Hepatocyte (in vitro differentiated cells): ENCODE measurements at regions not wholly inside any gene's neighbourhood (a gene's known extent, or its start where the extent isn't known, plus 50 kb on each side); places are given as distances from the start of the nearest gene placed in this dataset.

Experiments used
- DNase-seq: peaks from one replicate; pipeline ENCODE4 v3.0.0-alpha.2; 2016; ENCODE audit warnings: low spot score
- H2AFZ ChIP-seq: fragments of 200-600 bp; sonication (generic); 2 replicates; pipeline ENCODE4 v1.6.0; 2016; ENCODE audit warnings: antibody characterized with exemption, mild to moderate bottlenecking
- H3K27ac ChIP-seq: fragments of 200-600 bp; sonication (generic); 2 replicates; pipeline ENCODE4 v1.5.1; 2016; ENCODE audit warnings: mild to moderate bottlenecking
- H3K27me3 ChIP-seq: fragments of 200-600 bp; sonication (generic); 2 replicates; pipeline ENCODE4 v1.6.1; 2016
- H3K36me3 ChIP-seq: fragments of 200-600 bp; sonication (generic); replicated peaks from 2 replicates; pipeline ENCODE4 v1.5.1; 2016; ENCODE audit warnings: low read depth; ENCODE audit not compliant: insufficient read depth
- H3K4me1 ChIP-seq: fragments of 200-600 bp; sonication (generic); 2 replicates; pipeline ENCODE4 v1.5.1; 2016; ENCODE audit warnings: mild to moderate bottlenecking, moderate library complexity; ENCODE audit not compliant: insufficient read depth
- H3K4me2 ChIP-seq: fragments of 200-600 bp; sonication (generic); 2 replicates; pipeline ENCODE4 v1.6.0; 2016
- H3K4me3 ChIP-seq: fragments of 200-600 bp; sonication (generic); 2 replicates; pipeline ENCODE4 v1.5.1; 2016; ENCODE audit warnings: mild to moderate bottlenecking
- H3K79me2 ChIP-seq: fragments of 200-600 bp; sonication (generic); 2 replicates; pipeline ENCODE4 v1.6.0; 2017; ENCODE audit warnings: mild to moderate bottlenecking
- H3K9me2 ChIP-seq: fragments of 200-600 bp; sonication (generic); replicated peaks from 2 replicates; pipeline ENCODE4 v1.6.0; 2017; ENCODE audit warnings: mild to moderate bottlenecking; ENCODE audit not compliant: insufficient read depth
- H3K9me3 ChIP-seq: fragments of 200-600 bp; sonication (generic); 2 replicates; pipeline ENCODE4 v1.5.1; 2016; ENCODE audit warnings: low read depth, mild to moderate bottlenecking
- H4K20me1 ChIP-seq: fragments of 200-600 bp; sonication (generic); 2 replicates; pipeline ENCODE4 v1.6.0; 2016; ENCODE audit warnings: mild to moderate bottlenecking; ENCODE audit not compliant: insufficient read depth, poor library complexity, severe bottlenecking
- CTCF ChIP-seq: fragments of 200-600 bp; sonication (generic); IDR thresholded peaks from 2 replicates; pipeline ENCODE4 v1.5.1; 2016; ENCODE audit warnings: antibody characterized with exemption, mild to moderate bottlenecking; ENCODE audit not compliant: poor library complexity
- EZH2 ChIP-seq: fragments of 200-600 bp; sonication (generic); IDR thresholded peaks from 2 replicates; pipeline ENCODE4 v1.6.1; 2016; ENCODE audit warnings: antibody characterized with exemption, mild to moderate bottlenecking, borderline replicate concordance
- EZH2phosphoT487 ChIP-seq: fragments of 200-600 bp; sonication (generic); IDR thresholded peaks from one replicate; pipeline ENCODE4 v1.6.1; 2018; ENCODE audit warnings: antibody characterized with exemption, mild to moderate bottlenecking, low read depth, moderate library complexity; ENCODE audit not compliant: unreplicated experiment, severe bottlenecking
- WGBS: methylation state at CpG from one replicate; pipeline ENCODE4 v1.1.6; 2016; ENCODE audit warnings: low lambda C conversion rate; ENCODE audit errors: missing lambda C conversion rate; 5-methylcytosine and 5-hydroxymethylcytosine counted together

- no peaks in the 10 kb centered on the region for H3K36me3 ChIP-seq
- no peaks in the 10 kb centered on the region for H4K20me1 ChIP-seq
- H2AFZ ChIP-seq: no peak overlapping the region
- no peaks in the 10 kb centered on the region for H3K79me2 ChIP-seq
- no peak for TF ChIP-seq EZH2phosphoT487
- no peak for TF ChIP-seq EZH2
- TF ChIP-seq CTCF: no peak
- H3K4me3 ChIP-seq: no peak overlapping the region
- H3K4me1 ChIP-seq: no peaks in the 10 kb centered on the region
- H3K27me3 ChIP-seq: no peaks in the 10 kb centered on the region
- H3K9me2 ChIP-seq: no peaks in the 10 kb centered on the region
- no peaks in the 10 kb centered on the region for H3K9me3 ChIP-seq
- DNase-seq: no peak
- no peak overlapping the region for H3K4me2 ChIP-seq
- no peak overlapping the region for H3K27ac ChIP-seq
These were observed 214.7 kb upstream of the XYLT1 start for GRCh38 chr16:17685447-17685846.

DNA sequence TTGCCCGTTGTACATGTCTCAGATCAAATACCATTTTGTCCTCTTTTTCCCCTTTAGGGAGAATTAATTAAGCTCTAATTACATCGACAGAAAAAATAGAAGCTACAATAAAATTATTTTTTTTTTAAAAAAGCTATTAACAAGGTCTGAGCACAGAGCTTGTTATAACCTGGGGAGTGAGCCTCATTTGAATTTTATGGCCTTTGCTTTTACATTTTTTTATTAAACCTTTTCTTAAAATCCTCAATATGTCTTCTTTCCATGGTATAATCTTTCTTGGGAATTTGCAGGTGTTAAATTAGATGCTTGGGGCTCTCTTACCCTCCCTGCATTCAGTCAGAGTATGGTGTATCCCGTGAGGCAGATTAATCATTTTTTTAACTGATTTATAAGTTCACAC, 212.5 kb upstream of the XYLT1 start:
- no peaks in the 10 kb centered on the region for H3K27me3 ChIP-seq
- no peaks in the 10 kb centered on the region for H4K20me1 ChIP-seq
- no peak for DNase-seq
- whole genome bisulfite sequencing: 85% methylated on average over 3 of the region's 3 CpGs
- H3K36me3 ChIP-seq: no peaks in the 10 kb centered on the region
- no peak for TF ChIP-seq EZH2phosphoT487
- no peak for TF ChIP-seq EZH2
- TF ChIP-seq CTCF: no peak
- no peak overlapping the region for H3K4me2 ChIP-seq
- no peak overlapping the region for H3K27ac ChIP-seq
- no peaks in the 10 kb centered on the region for H3K9me2 ChIP-seq
- no peak overlapping the region for H3K4me3 ChIP-seq
- no peak overlapping the region for H2AFZ ChIP-seq
- H3K9me3 ChIP-seq: no peaks in the 10 kb centered on the region
- H3K79me2 ChIP-seq: no peaks in the 10 kb centered on the region
- H3K4me1 ChIP-seq: no peaks in the 10 kb centered on the region

DNA sequence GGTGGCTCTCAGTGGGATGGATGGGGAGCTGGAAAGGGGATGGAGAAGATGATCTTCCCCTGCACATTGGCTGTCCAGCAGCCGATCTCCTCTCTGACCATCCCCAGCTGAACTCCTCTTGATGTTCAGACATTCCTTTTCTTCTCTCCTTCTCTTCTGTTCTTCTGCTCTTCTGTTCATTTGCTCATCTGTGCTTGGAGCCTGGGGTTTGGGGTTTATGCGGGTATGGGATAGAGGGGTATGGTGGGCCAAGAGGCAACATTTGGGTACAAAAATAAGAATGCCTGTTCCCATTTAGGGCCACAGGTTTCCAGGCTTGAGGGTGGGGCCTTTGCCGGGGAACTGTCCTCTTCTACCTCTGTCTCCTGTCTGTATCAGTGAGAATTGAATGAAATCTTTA, 205.4 kb upstream of the XYLT1 start:
- Histone ChIP-seq H3K9me3 (no peaks in the 10 kb centered on the region), H3K9me2 (no peaks in the 10 kb centered on the region), H3K4me3 (no peak overlapping the region), H3K79me2 (no peaks in the 10 kb centered on the region), H4K20me1 (no peaks in the 10 kb centered on the region), H3K4me2 (no peak overlapping the region), H2AFZ (no peak overlapping the region), H3K36me3 (no peaks in the 10 kb centered on the region), H3K27me3 (no peaks in the 10 kb centered on the region), H3K27ac (no peak overlapping the region), H3K4me1 (no peaks in the 10 kb centered on the region)
- 93% methylated on average over 3 of the region's 3 CpGs for WGBS
- no peak for TF ChIP-seq CTCF
- no peak for TF ChIP-seq EZH2phosphoT487
- no peak for TF ChIP-seq EZH2
- DNase-seq: no peak

GRCh38 chr16:17668386-17668785, 197.6 kb upstream of the XYLT1 start:
- no peaks in the 10 kb centered on the region for H3K79me2 ChIP-seq
- H3K4me3 ChIP-seq: no peak overlapping the region
- no peaks in the 10 kb centered on the region for H4K20me1 ChIP-seq
- no peak overlapping the region for H3K27ac ChIP-seq
- H3K9me3 ChIP-seq: no peaks in the 10 kb centered on the region
- DNase-seq: no peak
- H3K27me3 ChIP-seq: no peaks in the 10 kb centered on the region
- H3K9me2 ChIP-seq: no peaks in the 10 kb centered on the region
- no peak for TF ChIP-seq CTCF
- no peak for TF ChIP-seq EZH2phosphoT487
- no peak for TF ChIP-seq EZH2
- no peaks in the 10 kb centered on the region for H3K36me3 ChIP-seq
- WGBS: 60% methylated on average over 3 of the region's 3 CpGs
- H3K4me1 ChIP-seq: no peaks in the 10 kb centered on the region
- no peak overlapping the region for H3K4me2 ChIP-seq
- no peak overlapping the region for H2AFZ ChIP-seq
